Cerebellar nuclear complex (tissue), 1 donor: ENCODE measurements at regions not wholly inside any gene's neighbourhood (a gene's known extent, or its start where the extent isn't known, plus 50 kb on each side); places are given as distances from the start of the nearest gene placed in this dataset.

ENCODE experiments used
- DNase-seq, 2 experiments: peaks; one replicate each; lab custom pipeline; 2025; lab: John Stamatoyannopoulos, UW

- DNase-seq = no peak
These were observed 462.3 kb upstream of the JARID2 start for GRCh38 chr6:14783594-14783993.

- no peak for DNase-seq
These were observed 461.0 kb upstream of the JARID2 start for GRCh38 chr6:14784596-14785492.

GRCh38 chr6:14785493-14785790 is 460.4 kb upstream of the JARID2 start:
- no peak for DNase-seq

- DNase-seq = no peak
These were observed 459.9 kb upstream of the JARID2 start for GRCh38 chr6:14786008-14786407.

GRCh38 chr6:14786455-14786854 is 459.4 kb upstream of the JARID2 start:
- DNase-seq = no peak

GRCh38 chr6:14787250-14787649 is 458.6 kb upstream of the JARID2 start:
- no peak for DNase-seq

GRCh38 chr6:14787677-14788076 is 458.2 kb upstream of the JARID2 start:
- no peak for DNase-seq

- DNase-seq = no peak
These were observed 455.9 kb upstream of the JARID2 start for GRCh38 chr6:14789996-14790395.

- no peak for DNase-seq
These were observed 454.9 kb upstream of the JARID2 start for GRCh38 chr6:14790976-14791375.

GRCh38 chr6:14791526-14791925 is 454.3 kb upstream of the JARID2 start:
- DNase-seq = no peak

GRCh38 chr6:14792118-14792955 is 453.5 kb upstream of the JARID2 start:
- no peak for DNase-seq

- DNase-seq = peak in 1 of 2 experiments; percentile 35
These were observed 450.4 kb upstream of the JARID2 start for GRCh38 chr6:14795451-14795850.

- DNase-seq = no peak
These were observed 448.7 kb upstream of the JARID2 start for GRCh38 chr6:14796974-14797762.

- DNase-seq = no peak
These were observed 447.8 kb upstream of the JARID2 start for GRCh38 chr6:14797875-14798593.

GRCh38 chr6:14798594-14798982 is 447.3 kb upstream of the JARID2 start:
- DNase-seq = no peak

- DNase-seq = no peak
These were observed 446.8 kb upstream of the JARID2 start for GRCh38 chr6:14798996-14799588.

GRCh38 chr6:14799928-14800327 is 445.9 kb upstream of the JARID2 start:
- DNase-seq = peak; percentile 23 to 81

GRCh38 chr6:14802514-14803160 is 443.2 kb upstream of the JARID2 start:
- DNase-seq = no peak

GRCh38 chr6:14804001-14804784 is 441.7 kb upstream of the JARID2 start:
- peak; percentile 51 to 55 for DNase-seq

GRCh38 chr6:14804785-14805210 is 441.1 kb upstream of the JARID2 start:
- DNase-seq = no peak
